ENCODE measurements at regions not wholly inside any gene's neighbourhood (a gene's known extent, or its start where the extent isn't known, plus 50 kb on each side); places are given as distances from the start of the nearest gene placed in this dataset.

DNA sequence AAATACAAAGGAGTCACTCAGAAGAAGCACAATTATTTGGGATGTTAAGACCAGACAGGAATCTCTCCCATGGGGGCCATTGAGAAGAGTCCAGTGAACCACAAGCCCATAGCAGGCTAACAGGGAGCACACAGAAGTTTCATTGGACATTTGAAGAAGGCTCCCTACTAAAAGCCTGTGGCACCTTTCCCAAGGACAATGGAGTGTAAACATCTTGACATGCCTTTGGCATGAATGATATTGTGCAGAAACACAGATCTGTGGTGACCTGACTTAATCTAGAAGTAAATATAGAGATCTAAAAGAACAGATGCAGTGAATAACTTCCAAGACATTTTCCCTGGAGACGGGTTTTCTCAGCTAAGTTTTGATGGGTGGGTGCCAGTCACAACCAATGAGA lies 221.5 kb downstream of the EPHA4 start:
- no peaks in the 10 kb centered on the region for H3K9me3 ChIP-seq (ENCODE audit: low read depth)
- no peak overlapping the region for H3K4me3 ChIP-seq
- no peaks in the 10 kb centered on the region for H4K20me1 ChIP-seq (ENCODE audit: insufficient read depth, poor library complexity, severe bottlenecking)
- H3K36me3 ChIP-seq (replicated peaks; ENCODE audit: insufficient read depth, low read depth) = no peaks in the 10 kb centered on the region
- H3K4me1 ChIP-seq (ENCODE audit: insufficient read depth) = no peaks in the 10 kb centered on the region
- no peak overlapping the region for H3K4me2 ChIP-seq
- TF ChIP-seq, protein P1, sequence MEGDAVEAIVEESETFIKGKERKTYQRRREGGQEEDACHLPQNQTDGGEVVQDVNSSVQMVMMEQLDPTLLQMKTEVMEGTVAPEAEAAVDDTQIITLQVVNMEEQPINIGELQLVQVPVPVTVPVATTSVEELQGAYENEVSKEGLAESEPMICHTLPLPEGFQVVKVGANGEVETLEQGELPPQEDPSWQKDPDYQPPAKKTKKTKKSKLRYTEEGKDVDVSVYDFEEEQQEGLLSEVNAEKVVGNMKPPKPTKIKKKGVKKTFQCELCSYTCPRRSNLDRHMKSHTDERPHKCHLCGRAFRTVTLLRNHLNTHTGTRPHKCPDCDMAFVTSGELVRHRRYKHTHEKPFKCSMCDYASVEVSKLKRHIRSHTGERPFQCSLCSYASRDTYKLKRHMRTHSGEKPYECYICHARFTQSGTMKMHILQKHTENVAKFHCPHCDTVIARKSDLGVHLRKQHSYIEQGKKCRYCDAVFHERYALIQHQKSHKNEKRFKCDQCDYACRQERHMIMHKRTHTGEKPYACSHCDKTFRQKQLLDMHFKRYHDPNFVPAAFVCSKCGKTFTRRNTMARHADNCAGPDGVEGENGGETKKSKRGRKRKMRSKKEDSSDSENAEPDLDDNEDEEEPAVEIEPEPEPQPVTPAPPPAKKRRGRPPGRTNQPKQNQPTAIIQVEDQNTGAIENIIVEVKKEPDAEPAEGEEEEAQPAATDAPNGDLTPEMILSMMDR (IDR thresholded peaks at IDR 0.05; ENCODE audit: poor library complexity) = no peak
- TF ChIP-seq EZH2phosphoT487 (IDR thresholded peaks at IDR 0.05; ENCODE audit: low read depth, severe bottlenecking, unreplicated experiment) (no peak), EZH2 (IDR thresholded peaks at IDR 0.05; ENCODE audit: borderline replicate concordance) (no peak)
- WGBS (ENCODE audit: low lambda C conversion rate, missing lambda C conversion rate) = 34% methylated on average over 1 of the region's 1 CpG
- no peak overlapping the region for H3K27ac ChIP-seq
- no peak overlapping the region for H2AFZ ChIP-seq
- no peaks in the 10 kb centered on the region for H3K9me2 ChIP-seq (replicated peaks; ENCODE audit: insufficient read depth)
- no peaks in the 10 kb centered on the region for H3K27me3 ChIP-seq
- no peak for DNase-seq (ENCODE audit: low spot score)
- H3K79me2 ChIP-seq = no peaks in the 10 kb centered on the region

DNA sequence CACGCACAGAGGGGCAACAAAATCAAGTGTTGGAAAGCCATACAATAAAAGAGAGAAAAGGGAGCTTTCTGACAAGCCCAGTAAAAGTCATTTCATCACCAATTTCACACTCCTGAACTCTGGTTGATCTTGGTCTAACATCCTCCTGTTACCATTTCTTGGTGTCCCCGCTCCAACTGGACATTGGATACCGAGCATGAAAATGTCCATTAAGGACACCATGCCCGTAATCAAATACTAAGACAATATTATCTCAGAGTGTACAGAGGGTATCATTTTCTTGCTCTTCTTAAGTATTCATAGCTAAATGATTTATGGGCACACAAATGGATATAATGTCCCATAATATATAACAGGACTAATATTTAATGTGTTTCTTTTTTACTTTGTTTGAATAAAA lies 218.9 kb downstream of the EPHA4 start:
- H3K9me2 ChIP-seq (replicated peaks; ENCODE audit: insufficient read depth) = no peaks in the 10 kb centered on the region
- TF ChIP-seq, protein P1 (IDR thresholded peaks at IDR 0.05; ENCODE audit: poor library complexity) = no peak
- TF ChIP-seq EZH2phosphoT487 (IDR thresholded peaks at IDR 0.05; ENCODE audit: low read depth, severe bottlenecking, unreplicated experiment) (no peak), EZH2 (IDR thresholded peaks at IDR 0.05; ENCODE audit: borderline replicate concordance) (no peak)
- H4K20me1 ChIP-seq (ENCODE audit: insufficient read depth, poor library complexity, severe bottlenecking) = no peaks in the 10 kb centered on the region
- H3K9me3 ChIP-seq (ENCODE audit: low read depth) = no peaks in the 10 kb centered on the region
- H3K27ac ChIP-seq = no peak overlapping the region
- H3K4me2 ChIP-seq = no peak overlapping the region
- no peaks in the 10 kb centered on the region for H3K4me1 ChIP-seq (ENCODE audit: insufficient read depth)
- H3K79me2 ChIP-seq = no peaks in the 10 kb centered on the region
- H3K27me3 ChIP-seq = no peaks in the 10 kb centered on the region
- DNase-seq (ENCODE audit: low spot score) = no peak
- H2AFZ ChIP-seq = no peak overlapping the region
- no peak overlapping the region for H3K4me3 ChIP-seq
- 86% methylated on average over 4 of the region's 4 CpGs for WGBS (ENCODE audit: low lambda C conversion rate, missing lambda C conversion rate)
- H3K36me3 ChIP-seq (replicated peaks; ENCODE audit: insufficient read depth, low read depth) = no peaks in the 10 kb centered on the region

DNA sequence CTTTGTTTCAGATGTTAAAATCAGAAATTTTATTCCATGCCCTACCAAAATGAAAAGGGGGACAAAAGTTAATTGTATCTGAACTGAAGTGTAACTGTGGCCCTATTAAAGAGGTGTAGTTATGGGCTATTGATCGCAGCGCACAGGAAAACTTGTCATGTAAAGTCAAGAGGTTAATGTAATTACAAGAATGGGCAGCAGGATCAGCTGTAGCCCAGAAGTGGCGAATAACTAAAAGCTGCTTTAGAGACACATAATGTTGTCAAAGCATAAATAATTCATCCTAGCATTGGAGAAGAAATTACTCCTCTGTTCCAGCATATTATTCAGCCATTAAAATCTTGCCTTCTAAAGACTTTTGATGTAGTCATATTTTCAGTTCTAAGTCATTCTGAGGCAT lies 211.8 kb downstream of the EPHA4 start:
- Histone ChIP-seq H3K4me3 (no peak overlapping the region), H3K27me3 (no peaks in the 10 kb centered on the region), H3K4me2 (no peak overlapping the region), H3K9me2 (replicated peaks; ENCODE audit: insufficient read depth) (no peaks in the 10 kb centered on the region), H3K36me3 (replicated peaks; ENCODE audit: insufficient read depth, low read depth) (no peaks in the 10 kb centered on the region), H3K27ac (no peak overlapping the region), H2AFZ (no peak overlapping the region), H4K20me1 (ENCODE audit: insufficient read depth, poor library complexity, severe bottlenecking) (no peaks in the 10 kb centered on the region), H3K9me3 (ENCODE audit: low read depth) (no peaks in the 10 kb centered on the region), H3K79me2 (no peaks in the 10 kb centered on the region), H3K4me1 (ENCODE audit: insufficient read depth) (no peaks in the 10 kb centered on the region)
- 96% methylated on average over 3 of the region's 3 CpGs for WGBS (ENCODE audit: low lambda C conversion rate, missing lambda C conversion rate)
- TF ChIP-seq, protein P1 (IDR thresholded peaks at IDR 0.05; ENCODE audit: poor library complexity) = no peak
- TF ChIP-seq EZH2 (IDR thresholded peaks at IDR 0.05; ENCODE audit: borderline replicate concordance) (no peak), EZH2phosphoT487 (IDR thresholded peaks at IDR 0.05; ENCODE audit: low read depth, severe bottlenecking, unreplicated experiment) (no peak)
- DNase-seq (ENCODE audit: low spot score) = no peak

DNA sequence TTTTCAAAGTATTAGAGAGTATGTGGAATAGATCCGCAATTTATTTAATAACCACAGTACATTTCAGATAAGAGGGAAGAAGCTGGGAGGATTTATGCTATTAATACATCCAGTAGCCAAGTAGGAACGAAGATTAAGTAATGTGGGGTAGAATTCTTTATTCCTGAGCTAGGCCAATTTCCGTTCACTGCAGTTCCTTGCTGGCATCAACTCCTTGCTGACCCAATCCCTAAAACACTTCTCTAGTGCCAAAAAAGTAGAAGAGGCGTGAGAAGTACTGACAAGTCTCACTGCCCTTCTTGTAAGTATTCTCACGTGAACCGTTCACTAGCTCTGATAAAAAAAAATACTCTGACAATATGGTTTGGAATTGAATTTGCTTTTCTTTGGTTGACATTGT lies 211.4 kb downstream of the EPHA4 start:
- WGBS (ENCODE audit: low lambda C conversion rate, missing lambda C conversion rate) = 93% methylated on average over 6 of the region's 6 CpGs
- no peak overlapping the region for H3K4me3 ChIP-seq
- DNase-seq (ENCODE audit: low spot score) = no peak
- no peak for TF ChIP-seq EZH2 (IDR thresholded peaks at IDR 0.05; ENCODE audit: borderline replicate concordance)
- TF ChIP-seq EZH2phosphoT487 (IDR thresholded peaks at IDR 0.05; ENCODE audit: low read depth, severe bottlenecking, unreplicated experiment) = no peak
- TF ChIP-seq, protein P1 (IDR thresholded peaks at IDR 0.05; ENCODE audit: poor library complexity) = no peak
- no peaks in the 10 kb centered on the region for H3K9me2 ChIP-seq (replicated peaks; ENCODE audit: insufficient read depth)
- no peak overlapping the region for H2AFZ ChIP-seq
- H3K4me1 ChIP-seq (ENCODE audit: insufficient read depth) = no peaks in the 10 kb centered on the region
- H3K4me2 ChIP-seq = no peak overlapping the region
- H3K27ac ChIP-seq = no peak overlapping the region
- H4K20me1 ChIP-seq (ENCODE audit: insufficient read depth, poor library complexity, severe bottlenecking) = no peaks in the 10 kb centered on the region
- no peaks in the 10 kb centered on the region for H3K27me3 ChIP-seq
- no peaks in the 10 kb centered on the region for H3K79me2 ChIP-seq
- no peaks in the 10 kb centered on the region for H3K9me3 ChIP-seq (ENCODE audit: low read depth)
- H3K36me3 ChIP-seq (replicated peaks; ENCODE audit: insufficient read depth, low read depth) = no peaks in the 10 kb centered on the region

Measured in hepatocyte (in vitro differentiated cells).